ENCODE measurements at regions not wholly inside any gene's neighbourhood (a gene's known extent, or its start where the extent isn't known, plus 50 kb on each side); places are given as distances from the start of the nearest gene placed in this dataset.

DNA sequence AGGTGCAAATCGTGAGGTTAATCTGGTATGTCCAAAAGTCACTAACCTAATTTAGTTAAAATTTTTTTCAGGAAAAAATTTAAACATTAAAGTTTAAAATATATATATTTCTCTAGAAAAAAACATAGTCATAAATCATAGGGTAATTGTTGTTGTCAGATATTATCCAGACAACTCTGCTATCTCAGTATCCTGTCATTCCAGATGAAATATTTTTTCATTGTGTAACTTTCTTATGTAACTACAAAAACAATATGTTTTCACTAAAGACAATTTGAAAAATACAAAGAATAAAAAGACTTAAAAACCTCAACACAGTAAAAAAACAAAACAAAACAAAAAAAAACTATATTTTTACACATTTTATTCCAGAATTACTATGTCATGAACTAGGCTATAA lies 57.6 kb downstream of the TENT5A start:
- no peaks in the 10 kb centered on the region for H3K9me3 ChIP-seq
- TF ChIP-seq, protein P1, sequence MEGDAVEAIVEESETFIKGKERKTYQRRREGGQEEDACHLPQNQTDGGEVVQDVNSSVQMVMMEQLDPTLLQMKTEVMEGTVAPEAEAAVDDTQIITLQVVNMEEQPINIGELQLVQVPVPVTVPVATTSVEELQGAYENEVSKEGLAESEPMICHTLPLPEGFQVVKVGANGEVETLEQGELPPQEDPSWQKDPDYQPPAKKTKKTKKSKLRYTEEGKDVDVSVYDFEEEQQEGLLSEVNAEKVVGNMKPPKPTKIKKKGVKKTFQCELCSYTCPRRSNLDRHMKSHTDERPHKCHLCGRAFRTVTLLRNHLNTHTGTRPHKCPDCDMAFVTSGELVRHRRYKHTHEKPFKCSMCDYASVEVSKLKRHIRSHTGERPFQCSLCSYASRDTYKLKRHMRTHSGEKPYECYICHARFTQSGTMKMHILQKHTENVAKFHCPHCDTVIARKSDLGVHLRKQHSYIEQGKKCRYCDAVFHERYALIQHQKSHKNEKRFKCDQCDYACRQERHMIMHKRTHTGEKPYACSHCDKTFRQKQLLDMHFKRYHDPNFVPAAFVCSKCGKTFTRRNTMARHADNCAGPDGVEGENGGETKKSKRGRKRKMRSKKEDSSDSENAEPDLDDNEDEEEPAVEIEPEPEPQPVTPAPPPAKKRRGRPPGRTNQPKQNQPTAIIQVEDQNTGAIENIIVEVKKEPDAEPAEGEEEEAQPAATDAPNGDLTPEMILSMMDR (IDR thresholded peaks at IDR 0.05), result no peak
- no peak for TF ChIP-seq POLR2A (IDR thresholded peaks at IDR 0.05)
- H3K4me1 ChIP-seq, result no peaks in the 10 kb centered on the region
- 93 to 98% methylated on average over 1 of the region's 1 CpG for WGBS, 2 donors
- no peak overlapping the region for H3K27ac ChIP-seq
- intact Hi-C loops (cut with DNase I; ENCODE audit: low total_unique reads), result no loop called here
- DNase-seq, result no peak
- no peaks in the 10 kb centered on the region for H3K27me3 ChIP-seq
- no peak overlapping the region for H3K4me3 ChIP-seq
- no peaks in the 10 kb centered on the region for H3K36me3 ChIP-seq (ENCODE audit: low read depth, missing control alignments)

DNA sequence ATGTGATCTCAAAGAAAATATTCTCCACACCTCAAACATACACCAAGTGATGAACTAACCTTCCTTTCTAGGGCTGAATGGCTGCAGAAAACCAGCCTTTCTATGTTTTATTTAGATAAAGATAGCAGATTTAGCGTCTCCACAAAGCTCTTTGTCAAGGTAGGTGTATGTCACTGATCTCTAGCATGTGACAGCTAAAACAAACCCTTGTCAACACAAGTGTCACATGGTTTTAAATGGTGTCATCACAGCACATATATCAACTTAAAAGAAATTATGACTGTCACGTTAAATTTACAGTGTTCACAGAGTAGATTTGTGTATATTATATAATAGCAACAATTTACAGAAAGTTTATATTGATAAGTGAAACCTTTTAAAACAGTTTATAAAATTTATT lies 58.3 kb downstream of the TENT5A start:
- no peaks in the 10 kb centered on the region for H3K27me3 ChIP-seq
- 77 to 88% methylated on average over 2 of the region's 2 CpGs for WGBS, 2 donors
- TF ChIP-seq POLR2A (IDR thresholded peaks at IDR 0.05), result no peak
- TF ChIP-seq, protein P1 (IDR thresholded peaks at IDR 0.05), result no peak
- intact Hi-C loops (cut with DNase I; ENCODE audit: low total_unique reads), result no loop called here
- no peak for DNase-seq
- no peak overlapping the region for H3K27ac ChIP-seq
- H3K9me3 ChIP-seq, result no peaks in the 10 kb centered on the region
- H3K4me1 ChIP-seq, result no peaks in the 10 kb centered on the region
- no peaks in the 10 kb centered on the region for H3K36me3 ChIP-seq (ENCODE audit: low read depth, missing control alignments)
- no peak overlapping the region for H3K4me3 ChIP-seq

DNA sequence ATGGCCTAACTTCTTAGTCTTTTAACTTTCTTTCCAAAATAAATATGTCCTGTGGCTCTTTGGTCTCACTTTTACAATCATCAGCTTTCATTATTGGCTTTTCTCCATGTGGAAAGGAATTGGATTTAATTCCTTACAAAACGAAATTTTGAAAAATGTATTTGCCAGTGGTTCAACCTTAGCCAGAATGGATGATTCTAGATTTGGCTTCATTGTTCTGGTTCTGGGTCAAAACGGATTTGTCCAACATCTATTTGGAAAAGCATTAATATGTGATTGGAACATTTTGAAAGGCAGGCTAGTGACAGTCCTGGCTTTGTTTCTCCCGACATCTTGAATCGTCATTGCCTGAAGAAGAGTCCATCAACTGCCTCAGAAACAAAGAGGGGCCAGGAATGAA lies 59.2 kb downstream of the TENT5A start:
- TF ChIP-seq, protein P1 (IDR thresholded peaks at IDR 0.05), result no peak
- TF ChIP-seq POLR2A (IDR thresholded peaks at IDR 0.05), result no peak
- Histone ChIP-seq H3K36me3 (ENCODE audit: low read depth, missing control alignments) (no peaks in the 10 kb centered on the region), H3K27me3 (no peaks in the 10 kb centered on the region), H3K9me3 (no peaks in the 10 kb centered on the region), H3K4me1 (no peaks in the 10 kb centered on the region), H3K27ac (no peak overlapping the region), H3K4me3 (no peak overlapping the region)
- DNase-seq, result no peak
- 66 to 72% methylated on average over 4 of the region's 4 CpGs for WGBS, 2 donors
- intact Hi-C loops (cut with DNase I; ENCODE audit: low total_unique reads), result no loop called here

DNA sequence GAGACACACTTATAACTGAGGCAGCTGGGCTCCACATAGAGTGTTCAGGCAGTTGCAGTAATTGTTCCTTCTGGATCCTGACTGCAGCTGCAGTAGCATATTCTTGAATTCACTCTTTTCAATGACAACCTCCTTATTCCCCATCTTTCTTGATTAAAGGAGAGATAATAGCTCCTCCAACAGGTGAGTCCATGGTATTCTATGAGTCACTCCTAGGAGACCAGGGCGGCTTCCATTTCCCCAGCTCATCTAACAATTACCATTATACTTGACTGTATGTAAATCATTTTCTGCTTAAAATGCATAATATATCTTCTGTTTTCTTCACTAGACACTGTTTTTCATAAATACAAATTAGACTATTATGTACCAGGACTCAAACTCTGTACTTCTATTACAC lies 62.4 kb downstream of the TENT5A start:
- Histone ChIP-seq H3K36me3 (ENCODE audit: low read depth, missing control alignments) (no peaks in the 10 kb centered on the region), H3K27me3 (no peaks in the 10 kb centered on the region), H3K4me3 (no peak overlapping the region), H3K9me3 (no peaks in the 10 kb centered on the region), H3K27ac (no peak overlapping the region), H3K4me1 (no peaks in the 10 kb centered on the region)
- intact Hi-C loops (cut with DNase I; ENCODE audit: low total_unique reads), result no loop called here
- DNase-seq, result no peak
- no peak for TF ChIP-seq POLR2A (IDR thresholded peaks at IDR 0.05)
- TF ChIP-seq, protein P1 (IDR thresholded peaks at IDR 0.05), result no peak
- WGBS, 2 donors, result 97 to 100% methylated on average over 1 of the region's 1 CpG

DNA sequence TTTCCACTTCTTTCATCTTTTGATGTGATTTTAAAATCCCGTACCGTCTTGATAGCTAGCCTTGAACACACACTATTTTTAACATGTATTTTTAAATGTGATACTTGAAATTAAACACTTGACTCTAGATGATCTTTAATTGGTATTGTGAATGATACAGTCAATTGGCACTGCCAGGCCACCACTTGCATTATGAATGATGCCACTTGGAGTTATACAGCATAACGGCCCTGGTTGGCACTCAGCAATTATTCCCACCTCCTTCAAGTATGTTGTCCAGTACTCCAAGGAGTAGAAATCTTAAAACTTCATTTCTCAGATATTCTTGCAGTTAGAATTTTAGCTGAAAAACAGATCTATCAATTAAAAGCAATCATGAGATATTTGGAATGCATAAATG lies 62.9 kb downstream of the TENT5A start:
- Histone ChIP-seq H3K27me3 (no peaks in the 10 kb centered on the region), H3K9me3 (no peaks in the 10 kb centered on the region), H3K4me3 (no peak overlapping the region), H3K27ac (no peak overlapping the region), H3K36me3 (ENCODE audit: low read depth, missing control alignments) (no peaks in the 10 kb centered on the region), H3K4me1 (no peaks in the 10 kb centered on the region)
- intact Hi-C loops (cut with DNase I; ENCODE audit: low total_unique reads), result no loop called here
- WGBS, 2 donors, result 95 to 100% methylated on average over 3 of the region's 3 CpGs
- TF ChIP-seq, protein P1 (IDR thresholded peaks at IDR 0.05), result no peak
- TF ChIP-seq POLR2A (IDR thresholded peaks at IDR 0.05), result no peak
- DNase-seq, result no peak

Measured in testis (tissue), 2 donors.